GM23248 (cell line): ENCODE measurements at regions not wholly inside any gene's neighbourhood (a gene's known extent, or its start where the extent isn't known, plus 50 kb on each side); places are given as distances from the start of the nearest gene placed in this dataset.

Experiments
- EZH2 ChIP-seq: fragments of 200-600 bp; sonication (generic); IDR thresholded peaks from 2 replicates; pipeline ENCODE4 v1.6.1; 2018; ENCODE audit warnings: antibody characterized with exemption, mild to moderate bottlenecking; ENCODE audit not compliant: insufficient read depth, poor library complexity, severe bottlenecking
- EZH2phosphoT487 ChIP-seq: fragments of 200-600 bp; sonication (generic); IDR thresholded peaks from 2 replicates; pipeline ENCODE4 v1.6.1; 2018; ENCODE audit warnings: antibody characterized with exemption, moderate library complexity, mild to moderate bottlenecking, low read depth; ENCODE audit not compliant: insufficient read depth

DNA sequence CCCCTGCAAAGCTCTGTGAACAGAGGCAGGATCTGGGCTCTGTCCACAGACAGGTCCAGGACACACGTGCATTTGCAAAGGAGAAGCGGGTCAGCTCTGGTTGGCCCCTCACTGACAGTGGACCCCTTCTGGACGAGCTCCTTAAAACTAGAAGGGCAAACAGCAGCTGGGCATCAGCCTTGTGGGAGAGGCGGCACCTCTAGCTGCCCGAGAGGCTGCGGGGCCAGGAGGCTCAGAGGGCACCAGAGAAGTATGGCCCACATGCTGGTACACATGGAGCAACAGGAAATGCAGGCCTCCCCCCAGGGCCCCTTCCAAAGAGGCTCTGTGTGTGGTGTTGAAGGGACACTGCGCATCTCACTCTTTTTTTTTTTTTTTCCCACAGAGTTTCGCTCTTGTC is 233.0 kb upstream of the TCERG1L start:
- TF ChIP-seq EZH2: no peak
- TF ChIP-seq EZH2phosphoT487: no peak
